ENCODE measurements at regions not wholly inside any gene's neighbourhood (a gene's known extent, or its start where the extent isn't known, plus 50 kb on each side); places are given as distances from the start of the nearest gene placed in this dataset.

GRCh38 chr1:219797009-219797408 lies 131.3 kb downstream of the SLC30A10 start:
- TF ChIP-seq CTCF (IDR thresholded peaks at IDR 0.05; ENCODE audit: low read depth, low read length, missing input control) (no peak), MAX (IDR thresholded peaks at IDR 0.05) (no peak), ATF3 (IDR thresholded peaks at IDR 0.05) (no peak), YY1 (IDR thresholded peaks at IDR 0.05) (no peak), HNF4A (conservative IDR thresholded peaks at IDR 0.05) (no peak), NR2F2 (IDR thresholded peaks at IDR 0.05) (no peak), REST (IDR thresholded peaks at IDR 0.05) (no peak), TAF1 (conservative IDR thresholded peaks at IDR 0.05) (no peak), SP1 (IDR thresholded peaks at IDR 0.05) (no peak), ZBTB33 (IDR thresholded peaks at IDR 0.05) (no peak)
